B cell (primary cell): ENCODE measurements at regions not wholly inside any gene's neighbourhood (a gene's known extent, or its start where the extent isn't known, plus 50 kb on each side); places are given as distances from the start of the nearest gene placed in this dataset.

Experiments
- ATAC-seq: fragments of 200-7000 bp; cut with Tn5 transposase; one replicate; pipeline ENCODE4 v1.10.0; 2021; ENCODE audit warnings: low read depth, mild to moderate bottlenecking, moderate number of reproducible peaks, moderate library complexity
- CTCF ChIA-PET: fragments of 350-600 bp; sonication (Branson Sonifier 250); formaldehyde crosslinking; loops from one replicate; lab custom pipeline; 2021; ENCODE audit warnings: antibody characterized with exemption, inconsistent platforms; lab: Charles Lee
- POLR2A ChIA-PET: fragments of 350-600 bp; sonication (Branson Sonifier 250); formaldehyde crosslinking; loops from one replicate; lab custom pipeline; 2021; ENCODE audit warnings: antibody characterized with exemption; lab: Charles Lee
- DNase-seq: peaks from one replicate; pipeline ENCODE4 v3.0.0; 2013
- H2AFZ ChIP-seq: 2 replicates; pipeline ENCODE4 v1.6.1; 2012; ENCODE audit warnings: mild to moderate bottlenecking, low read depth, low read length; ENCODE audit not compliant: insufficient read depth, poor library complexity, severe bottlenecking
- H3K27ac ChIP-seq, 2 donors: 1 replicate in 1 of 2; 2 replicates in 1 of 2; pipeline ENCODE4 v1.5.1; 2012 to 2013; ENCODE audit warnings: low read length in 2 of 2, mild to moderate bottlenecking in 2 of 2, moderate library complexity in 1 of 2
- H3K27me3 ChIP-seq, 4 experiments: fragments of 200-600 bp in 1 of 4; sonication (generic) in 1 of 4; replicated peaks in 1 of 4; 1 replicate in 2 of 4; 2 replicates in 2 of 4; pipeline versions ENCODE4 v1.6.1 to v1.7.0; 2013 to 2016; ENCODE audit warnings: low read length in 3 of 4, mild to moderate bottlenecking in 2 of 4, mixed read lengths in 1 of 4, moderate library complexity in 1 of 4; ENCODE audit not compliant: insufficient read depth in 4 of 4, control insufficient read depth in 3 of 4; ENCODE audit errors: control extremely low read depth in 1 of 4
- H3K36me3 ChIP-seq, 2 experiments: replicated peaks in 1 of 2; 1 replicate in 1 of 2; 2 replicates in 1 of 2; pipeline versions ENCODE4 v1.6.1 to v1.7.1; 2013; ENCODE audit warnings: low read length in 1 of 2; ENCODE audit not compliant: insufficient read depth in 2 of 2, control insufficient read depth in 1 of 2; ENCODE audit errors: control extremely low read depth in 1 of 2, extremely low read depth in 1 of 2
- H3K4me1 ChIP-seq, 2 donors: fragments of 200-600 bp in 1 of 2; sonication (generic) in 1 of 2; 1 replicate in 1 of 2; 2 replicates in 1 of 2; pipeline versions ENCODE4 v1.5.1 to v1.6.1; 2013 to 2017; ENCODE audit warnings: low read length in 2 of 2; ENCODE audit not compliant: control insufficient read depth in 2 of 2, insufficient read depth in 2 of 2
- H3K4me2 ChIP-seq: replicated peaks from 2 replicates; pipeline ENCODE3; 2012; ENCODE audit warnings: mild to moderate bottlenecking, low read depth, low read length; ENCODE audit not compliant: poor library complexity, severe bottlenecking
- H3K4me3 ChIP-seq, 5 experiments: fragments of 200-600 bp in 1 of 5; sonication (generic) in 1 of 5; 1 replicate in 3 of 5; 2 replicates in 2 of 5; pipeline versions ENCODE4 v1.5.1 to v1.7.0; 2011 to 2016; ENCODE audit warnings: low read length in 4 of 5, mild to moderate bottlenecking in 4 of 5, low read depth in 2 of 5, control low read depth in 1 of 5, moderate library complexity in 1 of 5; ENCODE audit not compliant: insufficient read depth in 1 of 5; ENCODE audit errors: control extremely low read depth in 1 of 5, extremely low read depth in 1 of 5
- H3K79me2 ChIP-seq: fragments of 200-600 bp; sonication (generic); one replicate; pipeline ENCODE4 v1.6.0; 2016; ENCODE audit warnings: low read length; ENCODE audit not compliant: control insufficient read depth, insufficient read depth
- H3K9ac ChIP-seq: fragments of 200-600 bp; sonication (generic); 2 replicates; pipeline ENCODE4 v1.6.1; 2017; ENCODE audit warnings: mild to moderate bottlenecking, low read length, moderate library complexity
- H3K9me3 ChIP-seq, 3 donors: one replicate each; pipeline versions ENCODE4 v1.6.1 to v1.7.1; 2013; ENCODE audit warnings: low read length in 2 of 3; ENCODE audit not compliant: control insufficient read depth in 2 of 3, insufficient read depth in 1 of 3; ENCODE audit errors: control extremely low read depth in 1 of 3
- H4K20me1 ChIP-seq: 2 replicates; pipeline ENCODE4 v1.6.0; 2012; ENCODE audit warnings: mild to moderate bottlenecking, low read length; ENCODE audit not compliant: insufficient read depth, control insufficient read depth, poor library complexity, severe bottlenecking
- H3K27ac Mint-ChIP-seq: one replicate; pipeline ENCODE4 v1.8.0; 2021; ENCODE audit warnings: mixed read lengths
- H3K27me3 Mint-ChIP-seq: one replicate; pipeline ENCODE4 v1.8.0; 2021; ENCODE audit warnings: mixed read lengths
- H3K4me1 Mint-ChIP-seq: one replicate; pipeline ENCODE4 v1.8.0; 2021; ENCODE audit warnings: mixed read lengths
- H3K4me3 Mint-ChIP-seq: one replicate; pipeline ENCODE4 v1.8.0; 2021; ENCODE audit warnings: mixed read lengths
- H3K9me3 Mint-ChIP-seq: one replicate; pipeline ENCODE4 v1.8.0; 2022; ENCODE audit warnings: mixed read lengths; ENCODE audit not compliant: insufficient read depth
- CTCF ChIP-seq: fragments of 200-600 bp; IDR thresholded peaks from one replicate; pipeline ENCODE4 v1.8.0; 2022; ENCODE audit warnings: antibody characterized with exemption, mild to moderate bottlenecking
- EZH2 ChIP-seq: IDR thresholded peaks from 2 replicates; pipeline ENCODE4 v1.6.1; 2012; ENCODE audit warnings: borderline replicate concordance, low read depth, mild to moderate bottlenecking, moderate library complexity, low read length; ENCODE audit not compliant: insufficient read depth, poor library complexity, severe bottlenecking
- WGBS: methylation state at CpG from one replicate; pipeline ENCODE4 v1.1.5; 2013; ENCODE audit warnings: missing lambda C conversion rate; ENCODE audit not compliant: insufficient coverage; 5-methylcytosine and 5-hydroxymethylcytosine counted together
- intact Hi-C: fragments of 100-400 bp; cut with micrococcal nuclease; formaldehyde crosslinking; loops from one replicate; pipeline ENCODE4 v1.10.0; 2022

GRCh38 chr10:128405450-128405849, 279.2 kb upstream of the MKI67 start:
- intact Hi-C loops = no loop called here
- Mint-ChIP-seq H3K9me3 (peaks cover 8% of the 10 kb centered on the region), H3K4me1 (no peaks in the 10 kb centered on the region), H3K27ac (no peak overlapping the region), H3K4me3 (no peak overlapping the region), H3K27me3 (no peaks in the 10 kb centered on the region)
- no peaks in the 10 kb centered on the region for H3K4me1 ChIP-seq
- H3K27me3 ChIP-seq = no peaks in the 10 kb centered on the region
- CTCF ChIA-PET = no interaction called here
- TF ChIP-seq EZH2 = no peak
- TF ChIP-seq CTCF = no peak
- H3K36me3 ChIP-seq = no peaks in the 10 kb centered on the region
- H3K9me3 ChIP-seq = peaks cover 0 to 30% (median 0%) of the 10 kb centered on the region in 3 donors
- ATAC-seq (no peak), DNase-seq (no peak)
- H3K27ac ChIP-seq = no peak overlapping the region
- H2AFZ ChIP-seq = no peak overlapping the region
- H4K20me1 ChIP-seq = no peaks in the 10 kb centered on the region
- H3K9ac ChIP-seq = no peak overlapping the region
- H3K4me3 ChIP-seq = no peak overlapping the region
- POLR2A ChIA-PET = no interaction called here
- 86% methylated on average over 8 of the region's 8 CpGs for WGBS
- H3K4me2 ChIP-seq = no peak overlapping the region
- no peaks in the 10 kb centered on the region for H3K79me2 ChIP-seq

GRCh38 chr10:128411643-128412042, 285.4 kb upstream of the MKI67 start:
- no peak for TF ChIP-seq CTCF
- TF ChIP-seq EZH2 = no peak
- no peak for ATAC-seq
- no peak overlapping the region for H3K9ac ChIP-seq
- POLR2A ChIA-PET = no interaction called here
- H3K4me1 Mint-ChIP-seq = no peaks in the 10 kb centered on the region
- no peaks in the 10 kb centered on the region for H3K9me3 ChIP-seq
- CTCF ChIA-PET = no interaction called here
- no peaks in the 10 kb centered on the region for H4K20me1 ChIP-seq
- no peaks in the 10 kb centered on the region for H3K27me3 Mint-ChIP-seq
- no CpG with 5 or more reads among the region's 1 CpG for WGBS
- H3K36me3 ChIP-seq = no peaks in the 10 kb centered on the region
- intact Hi-C loops = no loop called here
- H3K4me2 ChIP-seq = no peak overlapping the region
- no peaks in the 10 kb centered on the region for H3K9me3 Mint-ChIP-seq
- H3K27ac ChIP-seq = no peak overlapping the region
- H3K4me3 ChIP-seq = no peak overlapping the region
- H3K27ac Mint-ChIP-seq = no peak overlapping the region
- no peaks in the 10 kb centered on the region for H3K4me1 ChIP-seq
- H2AFZ ChIP-seq = no peak overlapping the region
- H3K79me2 ChIP-seq = no peaks in the 10 kb centered on the region
- no peak overlapping the region for H3K4me3 Mint-ChIP-seq
- H3K27me3 ChIP-seq = no peaks in the 10 kb centered on the region
- no peak for DNase-seq
